Neuronal stem cell (in vitro differentiated cells): ENCODE measurements at regions not wholly inside any gene's neighbourhood (a gene's known extent, or its start where the extent isn't known, plus 50 kb on each side); places are given as distances from the start of the nearest gene placed in this dataset.

Experiments
- DNase-seq: peaks from one replicate; pipeline ENCODE4 v3.0.0-alpha.2; 2013; ENCODE audit warnings: low spot score
- H2AFZ ChIP-seq: one replicate; pipeline ENCODE4 v1.6.1; 2013; ENCODE audit warnings: mild to moderate bottlenecking, low read length, inconsistent platforms
- H2AK5ac ChIP-seq: 2 replicates; pipeline ENCODE4 v1.6.1; 2013; ENCODE audit warnings: low read depth, mild to moderate bottlenecking, inconsistent platforms, low read length, moderate library complexity, mixed read lengths
- H2BK120ac ChIP-seq: 2 replicates; pipeline ENCODE4 v1.6.1; 2013; ENCODE audit warnings: low read depth, mild to moderate bottlenecking, inconsistent platforms, low read length, moderate library complexity, mixed read lengths
- H2BK12ac ChIP-seq: one replicate; pipeline ENCODE4 v1.6.1; 2013; ENCODE audit warnings: low read length, inconsistent platforms
- H2BK15ac ChIP-seq: 2 replicates; pipeline ENCODE4 v1.6.1; 2013; ENCODE audit warnings: mild to moderate bottlenecking, low read length, inconsistent platforms, mixed read lengths
- H2BK5ac ChIP-seq: one replicate; pipeline ENCODE4 v1.6.1; 2013; ENCODE audit warnings: inconsistent platforms, mild to moderate bottlenecking, low read length, moderate library complexity
- H3K14ac ChIP-seq: one replicate; pipeline ENCODE4 v1.6.1; 2013; ENCODE audit warnings: low read length, inconsistent platforms
- H3K18ac ChIP-seq: 2 replicates; pipeline ENCODE4 v1.6.1; 2013; ENCODE audit warnings: low read length, inconsistent platforms
- H3K23ac ChIP-seq: 2 replicates; pipeline ENCODE4 v1.6.1; 2013; ENCODE audit warnings: low read depth, mild to moderate bottlenecking, mixed read lengths, low read length, inconsistent platforms; ENCODE audit not compliant: poor library complexity
- H3K27ac ChIP-seq: replicated peaks from 3 replicates; pipeline ENCODE4 v1.5.1; 2013; ENCODE audit warnings: low read length, inconsistent platforms
- H3K27me3 ChIP-seq, 3 experiments: 2 replicates each; pipeline ENCODE4 v1.6.1; 2013; ENCODE audit warnings: low read length in 3 of 3, mild to moderate bottlenecking in 2 of 3, inconsistent platforms in 1 of 3, low read depth in 1 of 3, mixed read lengths in 1 of 3, moderate library complexity in 1 of 3; ENCODE audit not compliant: control insufficient read depth in 3 of 3, insufficient read depth in 3 of 3
- H3K36me3 ChIP-seq, 2 donors: replicated peaks in 1 of 2; 2 replicates each; pipeline ENCODE4 v1.6.1; 2013; ENCODE audit warnings: low read length in 2 of 2; ENCODE audit not compliant: control insufficient read depth in 2 of 2, insufficient read depth in 2 of 2
- H3K4ac ChIP-seq: 2 replicates; pipeline ENCODE4 v1.6.1; 2013; ENCODE audit warnings: inconsistent platforms, mild to moderate bottlenecking, low read length, moderate library complexity
- H3K4me1 ChIP-seq, 2 donors: 1 replicate in 1 of 2; 2 replicates in 1 of 2; pipeline ENCODE4 v1.6.1; 2013; ENCODE audit warnings: low read length in 2 of 2, low read depth in 1 of 2; ENCODE audit not compliant: control insufficient read depth in 2 of 2, insufficient read depth in 1 of 2
- H3K4me2 ChIP-seq: one replicate; pipeline ENCODE4 v1.6.1; 2013; ENCODE audit warnings: mild to moderate bottlenecking, low read length, inconsistent platforms; ENCODE audit not compliant: insufficient read depth, poor library complexity, severe bottlenecking
- H3K4me3 ChIP-seq, 2 donors: 2 replicates each; pipeline ENCODE4 v1.5.1; 2013; ENCODE audit warnings: low read length in 2 of 2, mild to moderate bottlenecking in 2 of 2, inconsistent platforms in 1 of 2, moderate library complexity in 1 of 2
- H3K79me1 ChIP-seq: one replicate; pipeline ENCODE4 v1.6.1; 2013; ENCODE audit warnings: low read depth, mild to moderate bottlenecking, inconsistent platforms, low read length, moderate library complexity
- H3K9ac ChIP-seq: one replicate; pipeline ENCODE4 v1.6.1; 2013; ENCODE audit warnings: mild to moderate bottlenecking, low read depth, low read length, inconsistent platforms; ENCODE audit not compliant: poor library complexity
- H3K9me3 ChIP-seq, 2 donors: replicated peaks in 1 of 2; 2 replicates each; pipeline versions ENCODE3 to v1.6.1; 2013; ENCODE audit warnings: low read length in 2 of 2, mild to moderate bottlenecking in 2 of 2, inconsistent platforms in 1 of 2, low read depth in 1 of 2, mixed read lengths in 1 of 2, moderate library complexity in 1 of 2; ENCODE audit not compliant: control insufficient read depth in 2 of 2, insufficient read depth in 1 of 2
- H4K8ac ChIP-seq: one replicate; pipeline ENCODE4 v1.6.1; 2013; ENCODE audit warnings: low read depth, mild to moderate bottlenecking, inconsistent platforms, low read length, moderate library complexity
- H4K91ac ChIP-seq: one replicate; pipeline ENCODE4 v1.6.1; 2013; ENCODE audit warnings: low read length, low read depth, mild to moderate bottlenecking, inconsistent platforms; ENCODE audit not compliant: poor library complexity
- WGBS, 2 donors: extraction: QIAGEN DNeasy Blood & Tissue Kit; methylation state at CpG; one replicate each; pipeline ENCODE4 v1.1.7; 2013; ENCODE audit warnings: missing lambda C conversion rate in 2 of 2, mixed read lengths in 1 of 2; ENCODE audit not compliant: insufficient read length in 2 of 2, insufficient replicate concordance in 1 of 2; ENCODE audit errors: extremely low coverage in 2 of 2; 5-methylcytosine and 5-hydroxymethylcytosine counted together

DNA sequence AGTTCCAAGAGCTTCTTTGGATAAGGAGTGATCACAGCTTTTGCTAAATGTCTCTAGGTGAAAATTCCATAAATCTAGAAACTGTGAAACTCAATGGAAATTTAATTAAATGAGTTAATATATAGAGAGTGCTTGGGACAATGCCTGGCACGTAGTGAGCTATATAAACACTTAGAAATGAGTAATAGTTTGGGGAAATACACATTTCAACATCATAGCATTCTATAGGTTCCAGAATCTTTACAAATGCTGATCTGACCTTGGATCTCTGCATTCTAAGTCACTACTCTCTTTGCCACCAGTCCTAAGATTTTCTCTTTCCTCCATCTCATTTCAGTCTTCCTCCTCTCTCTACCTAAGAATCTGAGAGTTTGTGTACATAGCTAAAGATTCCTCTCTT, 175.6 kb downstream of the SOX9 start:
- Histone ChIP-seq H3K4ac (no peak overlapping the region), H3K27ac (no peak overlapping the region), H3K18ac (no peak overlapping the region), H2BK5ac (no peak overlapping the region), H2BK15ac (no peak overlapping the region), H3K27me3 (peaks cover 0 to 15% (median 0%) of the 10 kb centered on the region in 3 experiments), H2AK5ac (no peak overlapping the region), H3K4me3 (no peak overlapping the region), H2BK12ac (no peak overlapping the region), H3K4me1 (peaks cover 0 to 2% of the 10 kb centered on the region in 2 donors), H3K36me3 (no peaks in the 10 kb centered on the region), H4K91ac (no peak overlapping the region), H3K23ac (no peak overlapping the region), H3K79me1 (no peaks in the 10 kb centered on the region), H3K9ac (no peak overlapping the region), H3K9me3 (no peaks in the 10 kb centered on the region), H3K14ac (no peak overlapping the region), H4K8ac (no peak overlapping the region), H2BK120ac (no peak overlapping the region), H2AFZ (no peak overlapping the region), H3K4me2 (no peak overlapping the region)
- WGBS, 2 donors, result no CpG with 5 or more reads among the region's 1 CpG
- DNase-seq, result no peak

DNA sequence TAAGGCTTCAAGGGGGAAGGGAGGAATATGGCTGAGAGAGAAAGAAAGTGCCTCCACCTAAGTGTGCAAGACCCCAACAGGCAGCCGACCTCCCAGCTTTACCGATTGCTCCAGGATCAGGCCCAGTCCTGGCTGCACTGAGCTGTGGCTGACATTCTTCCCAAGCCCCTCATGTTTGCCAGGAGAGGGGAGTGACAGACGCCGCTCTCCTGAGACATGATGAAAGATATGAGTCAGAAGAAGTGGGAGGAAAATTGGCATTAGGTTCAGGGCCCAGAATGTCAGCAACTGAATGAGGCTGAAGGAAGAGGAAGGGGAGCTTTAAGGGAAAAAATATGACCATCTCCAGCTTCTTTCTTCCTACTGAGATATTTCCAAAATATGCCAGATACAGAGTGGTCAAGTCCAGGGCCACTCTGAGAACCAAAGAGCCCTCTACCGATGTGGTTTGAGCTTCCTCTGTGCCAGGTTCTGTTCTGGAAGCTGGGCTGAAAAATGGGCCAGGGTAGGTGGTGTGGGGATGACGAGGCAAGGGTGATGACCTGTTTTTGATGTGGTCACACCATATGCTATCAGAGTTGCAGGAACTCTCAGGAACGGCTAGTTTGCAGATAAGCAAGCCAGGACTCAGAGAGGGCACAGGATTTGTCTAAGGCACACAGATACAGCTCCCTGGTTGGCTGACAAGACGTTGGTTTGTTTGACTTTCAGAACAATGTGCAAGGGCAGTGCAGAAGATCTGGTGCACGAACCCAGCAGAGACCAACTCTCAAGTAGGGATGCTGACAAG, 176.7 kb downstream of the SOX9 start:
- Histone ChIP-seq H2BK15ac (peak overlapping the region; percentile 0), H3K9ac (no peak overlapping the region), H3K27me3 (peaks cover 0 to 15% (median 0%) of the 10 kb centered on the region in 3 experiments), H2AFZ (no peak overlapping the region), H2BK12ac (no peak overlapping the region), H4K91ac (no peak overlapping the region), H3K27ac (no peak overlapping the region), H2BK120ac (no peak overlapping the region), H3K36me3 (no peaks in the 10 kb centered on the region), H2AK5ac (no peak overlapping the region), H3K79me1 (no peaks in the 10 kb centered on the region), H3K4ac (no peak overlapping the region), H3K4me3 (no peak overlapping the region), H3K4me1 (peaks cover 0 to 2% of the 10 kb centered on the region in 2 donors), H2BK5ac (no peak overlapping the region), H4K8ac (no peak overlapping the region), H3K9me3 (no peaks in the 10 kb centered on the region), H3K23ac (no peak overlapping the region), H3K4me2 (no peak overlapping the region), H3K18ac (no peak overlapping the region), H3K14ac (no peak overlapping the region)
- no peak for DNase-seq
- no CpG with 5 or more reads among the region's 9 CpGs for WGBS, 2 donors

DNA sequence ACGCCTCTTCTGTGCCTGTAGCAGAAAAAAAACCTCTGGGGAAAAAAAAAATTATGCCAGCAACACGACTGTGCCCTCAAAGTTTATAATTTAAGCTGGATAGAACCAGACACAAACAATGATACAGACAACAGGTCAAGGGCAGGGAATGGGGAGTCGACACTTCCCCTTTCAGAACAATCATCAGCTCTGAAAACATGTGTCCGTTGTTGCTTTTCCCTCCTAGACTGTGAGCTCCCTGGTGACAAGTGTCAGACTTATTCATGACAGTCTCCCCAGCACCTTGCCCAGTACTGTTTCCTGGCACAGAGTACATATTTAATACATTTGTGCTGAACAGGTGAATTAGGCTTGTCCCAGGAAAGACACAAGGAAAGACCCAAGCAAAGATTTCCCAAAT, 178.3 kb downstream of the SOX9 start:
- no peak overlapping the region for H3K9ac ChIP-seq
- no peak overlapping the region for H3K4me3 ChIP-seq
- WGBS, 2 donors, result no CpG with 5 or more reads among the region's 4 CpGs
- H2AFZ ChIP-seq, result no peak overlapping the region
- no peak overlapping the region for H2BK5ac ChIP-seq
- no peak overlapping the region for H3K23ac ChIP-seq
- no peak overlapping the region for H2BK12ac ChIP-seq
- no peak overlapping the region for H2BK120ac ChIP-seq
- no peak overlapping the region for H4K8ac ChIP-seq
- H3K18ac ChIP-seq, result no peak overlapping the region
- H3K4ac ChIP-seq, result no peak overlapping the region
- no peak overlapping the region for H3K4me2 ChIP-seq
- peaks cover 0 to 2% of the 10 kb centered on the region in 2 donors for H3K4me1 ChIP-seq
- no peak for DNase-seq
- no peak overlapping the region for H3K27ac ChIP-seq
- no peaks in the 10 kb centered on the region for H3K79me1 ChIP-seq
- peaks cover 0 to 15% (median 0%) of the 10 kb centered on the region in 3 experiments for H3K27me3 ChIP-seq
- no peaks in the 10 kb centered on the region for H3K36me3 ChIP-seq
- no peak overlapping the region for H4K91ac ChIP-seq
- no peak overlapping the region for H2BK15ac ChIP-seq
- no peak overlapping the region for H3K14ac ChIP-seq
- H3K9me3 ChIP-seq, result peaks cover 0 to under 1% of the 10 kb centered on the region in 2 donors
- H2AK5ac ChIP-seq, result no peak overlapping the region

GRCh38 chr17:72299592-72299991, 178.8 kb downstream of the SOX9 start:
- H4K8ac ChIP-seq, result no peak overlapping the region
- H2BK12ac ChIP-seq, result no peak overlapping the region
- no peak overlapping the region for H2BK120ac ChIP-seq
- H3K9ac ChIP-seq, result no peak overlapping the region
- H3K27ac ChIP-seq, result no peak overlapping the region
- DNase-seq, result no peak
- H3K4ac ChIP-seq, result no peak overlapping the region
- no CpG with 5 or more reads among the region's 5 CpGs for WGBS, 2 donors
- H3K79me1 ChIP-seq, result no peaks in the 10 kb centered on the region
- peaks cover 0 to 15% (median 0%) of the 10 kb centered on the region in 3 experiments for H3K27me3 ChIP-seq
- H3K9me3 ChIP-seq, result peaks cover 0 to 2% of the 10 kb centered on the region in 2 donors
- H2AK5ac ChIP-seq, result no peak overlapping the region
- H3K36me3 ChIP-seq, result no peaks in the 10 kb centered on the region
- no peak overlapping the region for H3K23ac ChIP-seq
- no peak overlapping the region for H2BK5ac ChIP-seq
- no peak overlapping the region for H3K14ac ChIP-seq
- no peak overlapping the region for H2AFZ ChIP-seq
- H3K4me2 ChIP-seq, result no peak overlapping the region
- no peak overlapping the region for H3K4me3 ChIP-seq
- H3K18ac ChIP-seq, result no peak overlapping the region
- H4K91ac ChIP-seq, result no peak overlapping the region
- H3K4me1 ChIP-seq, result peaks cover 0 to 2% of the 10 kb centered on the region in 2 donors
- no peak overlapping the region for H2BK15ac ChIP-seq
